NCI-H1417 (cell line): ENCODE measurements at regions not wholly inside any gene's neighbourhood (a gene's known extent, or its start where the extent isn't known, plus 50 kb on each side); places are given as distances from the start of the nearest gene placed in this dataset.

Experiments
- DNase-seq, 3 experiments: peaks; one replicate each; lab custom pipeline; 2025; lab: John Stamatoyannopoulos, UW

GRCh38 chr2:6068429-6068828 lies 376.2 kb downstream of the SOX11 start:
- DNase-seq, result peak in 2 of 3 experiments; percentile 53 to 88

- peak; percentile 72 to 98 (median 90) for DNase-seq
These were observed 377.2 kb downstream of the SOX11 start for GRCh38 chr2:6069381-6069780.

GRCh38 chr2:6071519-6071918 lies 379.3 kb downstream of the SOX11 start:
- DNase-seq, result peak in 2 of 3 experiments; percentile 37 to 80

- peak in 2 of 3 experiments; percentile 47 to 56 for DNase-seq
These were observed 380.1 kb downstream of the SOX11 start for GRCh38 chr2:6072276-6072675.

GRCh38 chr2:6072768-6073167 lies 380.6 kb downstream of the SOX11 start:
- DNase-seq, result peak; percentile 24 to 81 (median 79)

- peak; percentile 49 to 92 (median 82) for DNase-seq
These were observed 381.3 kb downstream of the SOX11 start for GRCh38 chr2:6073191-6074088.

- peak in 2 of 3 experiments; percentile 62 to 77 for DNase-seq
These were observed 382.0 kb downstream of the SOX11 start for GRCh38 chr2:6074089-6074643.

GRCh38 chr2:6077585-6077984 lies 385.4 kb downstream of the SOX11 start:
- peak in 1 of 3 experiments; percentile 87 for DNase-seq

GRCh38 chr2:6078414-6078813 lies 386.2 kb downstream of the SOX11 start:
- DNase-seq, result no peak

- peak in 1 of 3 experiments; percentile 55 for DNase-seq
These were observed 387.2 kb downstream of the SOX11 start for GRCh38 chr2:6079405-6079804.

- peak in 1 of 3 experiments; percentile 84 for DNase-seq
These were observed 389.0 kb downstream of the SOX11 start for GRCh38 chr2:6080932-6081753.

- peak in 1 of 3 experiments; percentile 80 for DNase-seq
These were observed 389.9 kb downstream of the SOX11 start for GRCh38 chr2:6081955-6082624.

GRCh38 chr2:6082625-6083018 lies 390.4 kb downstream of the SOX11 start:
- no peak for DNase-seq

GRCh38 chr2:6083136-6083535 lies 391.0 kb downstream of the SOX11 start:
- DNase-seq, result peak in 2 of 3 experiments; percentile 17 to 23

- no peak for DNase-seq
These were observed 397.3 kb downstream of the SOX11 start for GRCh38 chr2:6089474-6089873.

GRCh38 chr2:6103372-6103771 lies 411.2 kb downstream of the SOX11 start:
- DNase-seq, result no peak

- DNase-seq, result peak; percentile 34 to 79 (median 72)
These were observed 411.8 kb downstream of the SOX11 start for GRCh38 chr2:6103949-6104348.

- no peak for DNase-seq
These were observed 415.1 kb downstream of the SOX11 start for GRCh38 chr2:6107290-6107689.

- no peak for DNase-seq
These were observed 417.6 kb downstream of the SOX11 start for GRCh38 chr2:6109831-6110230.

- DNase-seq, result no peak
These were observed 419.6 kb downstream of the SOX11 start for GRCh38 chr2:6111781-6112261.

GRCh38 chr2:6113786-6114185 lies 421.6 kb downstream of the SOX11 start:
- no peak for DNase-seq

- DNase-seq, result no peak
These were observed 435.5 kb downstream of the SOX11 start for GRCh38 chr2:6127718-6128117.
